ENCODE measurements at regions not wholly inside any gene's neighbourhood (a gene's known extent, or its start where the extent isn't known, plus 50 kb on each side); places are given as distances from the start of the nearest gene placed in this dataset.
"Not testable (repeated sequence)": the region's sequence is repeated elsewhere in the genome, so short reads cannot be mapped to it uniquely, and the experiment has no call there.

GRCh38 chr14:34086223-34086757 is 135.4 kb upstream of the EGLN3 start:
- DNase-seq = no peak
- Histone ChIP-seq H3K27me3 (ENCODE audit: insufficient read depth, low read depth, severe bottlenecking) (no peaks in the 10 kb centered on the region), H3K4me3 (ENCODE audit: low read depth, low read length) (no peak overlapping the region), H3K27ac (no peak overlapping the region), H3K9me3 (ENCODE audit: severe bottlenecking) (no peaks in the 10 kb centered on the region), H3K36me3 (no peaks in the 10 kb centered on the region)
- TF ChIP-seq, protein P1, sequence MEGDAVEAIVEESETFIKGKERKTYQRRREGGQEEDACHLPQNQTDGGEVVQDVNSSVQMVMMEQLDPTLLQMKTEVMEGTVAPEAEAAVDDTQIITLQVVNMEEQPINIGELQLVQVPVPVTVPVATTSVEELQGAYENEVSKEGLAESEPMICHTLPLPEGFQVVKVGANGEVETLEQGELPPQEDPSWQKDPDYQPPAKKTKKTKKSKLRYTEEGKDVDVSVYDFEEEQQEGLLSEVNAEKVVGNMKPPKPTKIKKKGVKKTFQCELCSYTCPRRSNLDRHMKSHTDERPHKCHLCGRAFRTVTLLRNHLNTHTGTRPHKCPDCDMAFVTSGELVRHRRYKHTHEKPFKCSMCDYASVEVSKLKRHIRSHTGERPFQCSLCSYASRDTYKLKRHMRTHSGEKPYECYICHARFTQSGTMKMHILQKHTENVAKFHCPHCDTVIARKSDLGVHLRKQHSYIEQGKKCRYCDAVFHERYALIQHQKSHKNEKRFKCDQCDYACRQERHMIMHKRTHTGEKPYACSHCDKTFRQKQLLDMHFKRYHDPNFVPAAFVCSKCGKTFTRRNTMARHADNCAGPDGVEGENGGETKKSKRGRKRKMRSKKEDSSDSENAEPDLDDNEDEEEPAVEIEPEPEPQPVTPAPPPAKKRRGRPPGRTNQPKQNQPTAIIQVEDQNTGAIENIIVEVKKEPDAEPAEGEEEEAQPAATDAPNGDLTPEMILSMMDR (IDR thresholded peaks at IDR 0.05; ENCODE audit: low read depth, low read length) = no peak

- Histone ChIP-seq H3K27me3 (ENCODE audit: insufficient read depth, low read depth, severe bottlenecking) (no peaks in the 10 kb centered on the region), H3K9me3 (ENCODE audit: severe bottlenecking) (no peaks in the 10 kb centered on the region), H3K27ac (no peak overlapping the region), H3K36me3 (no peaks in the 10 kb centered on the region), H3K4me3 (ENCODE audit: low read depth, low read length) (no peak overlapping the region)
- TF ChIP-seq, protein P1 (IDR thresholded peaks at IDR 0.05; ENCODE audit: low read depth, low read length) = no peak
- no peak for DNase-seq
These were observed 134.8 kb upstream of the EGLN3 start for GRCh38 chr14:34085695-34086094.

GRCh38 chr14:34081576-34082136 is 130.8 kb upstream of the EGLN3 start:
- Histone ChIP-seq H3K4me3 (ENCODE audit: low read depth, low read length) (no peak overlapping the region), H3K9me3 (ENCODE audit: severe bottlenecking) (no peaks in the 10 kb centered on the region), H3K27ac (no peak overlapping the region), H3K27me3 (ENCODE audit: insufficient read depth, low read depth, severe bottlenecking) (no peaks in the 10 kb centered on the region), H3K36me3 (no peaks in the 10 kb centered on the region)
- TF ChIP-seq, protein P1 (IDR thresholded peaks at IDR 0.05; ENCODE audit: low read depth, low read length) = no peak
- DNase-seq = no peak

DNA sequence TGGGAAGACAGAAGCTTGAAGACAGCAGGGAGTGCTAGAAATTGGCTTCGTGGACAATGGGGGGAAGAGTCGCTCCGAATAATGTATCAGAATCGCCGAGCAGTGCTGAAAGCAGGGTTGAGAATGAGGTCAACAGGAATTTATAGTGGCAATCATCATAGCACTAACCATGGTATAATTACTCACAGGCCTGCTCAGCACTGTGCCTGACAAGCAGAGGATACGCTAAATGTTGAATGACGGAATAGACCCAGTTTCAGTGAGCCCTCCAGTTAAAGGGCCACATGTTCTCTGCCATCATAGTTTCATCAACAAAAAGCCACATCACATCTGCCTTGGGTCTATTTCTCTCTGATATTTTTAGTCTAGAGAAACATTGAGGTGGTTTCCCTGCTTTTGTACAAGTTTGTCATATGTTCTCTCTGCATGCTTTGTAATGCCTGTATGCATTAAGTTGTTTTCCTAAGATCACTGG is 130.3 kb upstream of the EGLN3 start:
- no peaks in the 10 kb centered on the region for H3K36me3 ChIP-seq
- no peak for DNase-seq
- no peak overlapping the region for H3K27ac ChIP-seq

DNA sequence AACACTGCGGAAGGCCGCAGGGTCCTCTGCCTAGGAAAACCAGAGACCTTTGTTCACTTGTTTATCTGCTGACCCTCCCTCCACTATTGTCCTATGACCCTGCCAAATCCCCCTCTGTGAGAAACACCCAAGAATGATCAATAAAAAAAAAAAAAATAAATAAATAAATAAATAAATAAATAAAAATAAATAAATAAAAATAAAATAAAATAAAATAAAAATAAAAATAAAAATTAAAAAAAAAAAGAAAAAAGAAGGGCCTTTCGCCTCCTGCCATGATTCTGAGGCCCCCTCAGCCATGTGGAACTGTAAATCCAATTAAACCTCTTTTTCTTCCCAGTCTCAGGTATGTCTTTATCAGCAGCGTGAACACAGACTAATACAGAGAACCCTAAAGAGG is 128.8 kb upstream of the EGLN3 start:
- not testable (repeated sequence) for H3K27ac ChIP-seq; H3K36me3 ChIP-seq; H3K27me3 ChIP-seq (ENCODE audit: insufficient read depth, low read depth, severe bottlenecking); H3K9me3 ChIP-seq (ENCODE audit: severe bottlenecking); DNase-seq; H3K4me3 ChIP-seq (ENCODE audit: low read depth, low read length)

More for the DNA sequence above, 130.3 kb upstream of the EGLN3 start:
- TF ChIP-seq, protein P1 (IDR thresholded peaks at IDR 0.05; ENCODE audit: low read depth, low read length) = no peak
- no peaks in the 10 kb centered on the region for H3K27me3 ChIP-seq (ENCODE audit: insufficient read depth, low read depth, severe bottlenecking)
- no peaks in the 10 kb centered on the region for H3K9me3 ChIP-seq (ENCODE audit: severe bottlenecking)
- no peak overlapping the region for H3K4me3 ChIP-seq (ENCODE audit: low read depth, low read length)

DNA sequence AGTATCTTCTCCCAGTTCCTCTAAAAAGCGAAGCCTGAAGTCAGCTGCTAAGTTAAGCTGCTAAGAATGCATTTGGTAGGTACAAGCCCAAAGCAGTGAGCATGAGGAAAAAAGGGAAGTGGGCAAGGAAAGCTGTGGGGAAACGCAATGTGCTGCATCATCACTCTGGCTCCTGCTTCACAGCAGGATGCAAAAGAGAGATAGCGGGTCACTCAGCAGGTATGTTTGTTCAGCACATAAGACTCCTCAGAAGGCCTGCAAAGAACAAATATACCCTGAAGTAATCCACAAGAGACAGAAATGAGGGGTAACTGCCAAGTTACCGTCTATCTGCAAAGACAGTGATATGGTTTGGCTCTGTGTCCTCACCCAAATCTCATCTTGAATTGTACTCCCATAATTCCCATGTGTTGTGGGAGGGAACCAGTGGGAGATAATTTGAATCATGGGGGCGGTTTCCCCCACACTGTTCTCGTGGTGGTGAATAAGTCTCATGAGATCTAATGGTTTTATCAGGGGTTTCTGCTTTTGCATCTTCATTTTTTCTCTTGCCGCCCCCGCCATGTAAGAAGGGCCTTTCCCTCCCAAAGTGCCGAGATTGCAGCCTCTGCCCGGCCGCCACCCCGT is 127.4 kb upstream of the EGLN3 start:
- H3K4me3 ChIP-seq (ENCODE audit: low read depth, low read length) = no peak overlapping the region
- no peak overlapping the region for H3K27ac ChIP-seq
- no peak for DNase-seq
- H3K9me3 ChIP-seq (ENCODE audit: severe bottlenecking) = no peaks in the 10 kb centered on the region
- no peaks in the 10 kb centered on the region for H3K27me3 ChIP-seq (ENCODE audit: insufficient read depth, low read depth, severe bottlenecking)
- no peaks in the 10 kb centered on the region for H3K36me3 ChIP-seq
- TF ChIP-seq, protein P1 (IDR thresholded peaks at IDR 0.05; ENCODE audit: low read depth, low read length) = no peak
